ENCODE measurements at regions not wholly inside any gene's neighbourhood (a gene's known extent, or its start where the extent isn't known, plus 50 kb on each side); places are given as distances from the start of the nearest gene placed in this dataset.

GRCh38 chr12:105428793-105429395, 98.4 kb downstream of the C12orf75 start:
- no peak for ATAC-seq (ENCODE audit: low read depth)
- H3K9me3 Mint-ChIP-seq: peaks cover 2% of the 10 kb centered on the region
- no peaks in the 10 kb centered on the region for H3K4me1 Mint-ChIP-seq
- POLR2A ChIA-PET: no interaction called here
- intact Hi-C loops (cut with micrococcal nuclease): no loop called here
- no peak overlapping the region for H3K4me3 Mint-ChIP-seq
- no peak for DNase-seq
- TF ChIP-seq CTCF (IDR thresholded peaks at IDR 0.05): no peak
- H3K27ac Mint-ChIP-seq: no peak overlapping the region
- H3K27me3 Mint-ChIP-seq: peaks cover 28% of the 10 kb centered on the region
- CTCF ChIA-PET: no interaction called here
- no peaks in the 10 kb centered on the region for H3K36me3 Mint-ChIP-seq (ENCODE audit: low read depth)

GRCh38 chr12:105429511-105429910, 99.0 kb downstream of the C12orf75 start:
- intact Hi-C loops (cut with micrococcal nuclease): no loop called here
- no peak for TF ChIP-seq CTCF (IDR thresholded peaks at IDR 0.05)
- H3K4me1 Mint-ChIP-seq: no peaks in the 10 kb centered on the region
- DNase-seq (no peak), ATAC-seq (ENCODE audit: low read depth) (no peak)
- H3K27me3 Mint-ChIP-seq: peaks cover 29% of the 10 kb centered on the region
- H3K4me3 Mint-ChIP-seq: no peak overlapping the region
- no peaks in the 10 kb centered on the region for H3K9me3 Mint-ChIP-seq
- ChIA-PET CTCF (interaction anchor here (1.5 kb wide), 1 partner anchor 9 kb away, joined by 6 read pairs; no protein-coding TSS in a partner anchor), POLR2A (no interaction called here)
- H3K27ac Mint-ChIP-seq: no peak overlapping the region
- no peaks in the 10 kb centered on the region for H3K36me3 Mint-ChIP-seq (ENCODE audit: low read depth)

- no peaks in the 10 kb centered on the region for H3K4me1 Mint-ChIP-seq
- H3K27ac Mint-ChIP-seq: no peak overlapping the region
- peaks cover 33% of the 10 kb centered on the region for H3K27me3 Mint-ChIP-seq
- H3K9me3 Mint-ChIP-seq: no peaks in the 10 kb centered on the region
- H3K4me3 Mint-ChIP-seq: no peak overlapping the region
- DNase-seq (no peak), ATAC-seq (ENCODE audit: low read depth) (no peak)
- intact Hi-C loops (cut with micrococcal nuclease): no loop called here
- H3K36me3 Mint-ChIP-seq (ENCODE audit: low read depth): no peaks in the 10 kb centered on the region
- CTCF ChIA-PET: no interaction called here
- POLR2A ChIA-PET: no interaction called here
- no peak for TF ChIP-seq CTCF (IDR thresholded peaks at IDR 0.05)
Measured at GRCh38 chr12:105431537-105432100, 101.1 kb downstream of the C12orf75 start.

GRCh38 chr12:105433804-105434203, 103.3 kb downstream of the C12orf75 start:
- ChIA-PET POLR2A (no interaction called here), CTCF (no interaction called here)
- TF ChIP-seq CTCF (IDR thresholded peaks at IDR 0.05): no peak
- Mint-ChIP-seq H3K27me3 (peaks cover 27% of the 10 kb centered on the region), H3K36me3 (ENCODE audit: low read depth) (no peaks in the 10 kb centered on the region), H3K9me3 (no peaks in the 10 kb centered on the region), H3K4me3 (no peak overlapping the region), H3K4me1 (no peaks in the 10 kb centered on the region), H3K27ac (no peak overlapping the region)
- ATAC-seq (ENCODE audit: low read depth) (no peak), DNase-seq (no peak)
- intact Hi-C loops (cut with micrococcal nuclease): no loop called here

- POLR2A ChIA-PET: no interaction called here
- CTCF ChIA-PET: interaction anchor here (1.0 to 1.3 kb wide), 2 partner anchors 16 to 699 kb away, joined by 3 to 5 read pairs; no protein-coding TSS in a partner anchor
- Mint-ChIP-seq H3K36me3 (ENCODE audit: low read depth) (no peaks in the 10 kb centered on the region), H3K9me3 (peaks cover 8% of the 10 kb centered on the region), H3K4me3 (no peak overlapping the region), H3K27me3 (peaks cover 17% of the 10 kb centered on the region), H3K4me1 (peaks cover 6% of the 10 kb centered on the region), H3K27ac (no peak overlapping the region)
- DNase-seq: no peak
- ATAC-seq (ENCODE audit: low read depth): no peak
- intact Hi-C loops (cut with micrococcal nuclease): no loop called here
- TF ChIP-seq CTCF (IDR thresholded peaks at IDR 0.05): no peak
Measured at GRCh38 chr12:105436636-105437035, 106.1 kb downstream of the C12orf75 start.
